ENCODE measurements at regions not wholly inside any gene's neighbourhood (a gene's known extent, or its start where the extent isn't known, plus 50 kb on each side); places are given as distances from the start of the nearest gene placed in this dataset.

GRCh38 chr3:104514776-104515175 is 851.9 kb upstream of the ALCAM start:
- Histone ChIP-seq H3K36me3 (no peaks in the 10 kb centered on the region), H3K9me3 (no peaks in the 10 kb centered on the region), H3K4me3 (no peak overlapping the region), H3K4me1 (no peaks in the 10 kb centered on the region), H3K27ac (no peak overlapping the region), H3K27me3 (no peaks in the 10 kb centered on the region)
- intact Hi-C loops (cut with DNase I), result no loop called here
- no peak for TF ChIP-seq POLR2A (IDR thresholded peaks at IDR 0.05)
- TF ChIP-seq POLR2AphosphoS5 (IDR thresholded peaks at IDR 0.05; ENCODE audit: insufficient read depth in 1 of 2, low read depth in 1 of 2), result no peak
- no peak for DNase-seq (ENCODE audit: extremely low spot score in 2 of 2)

- Histone ChIP-seq H3K27me3 (no peaks in the 10 kb centered on the region), H3K9me3 (no peaks in the 10 kb centered on the region), H3K27ac (no peak overlapping the region), H3K4me1 (no peaks in the 10 kb centered on the region), H3K36me3 (no peaks in the 10 kb centered on the region), H3K4me3 (no peak overlapping the region)
- no peak for TF ChIP-seq CTCF (IDR thresholded peaks at IDR 0.05)
- TF ChIP-seq POLR2AphosphoS5 (IDR thresholded peaks at IDR 0.05; ENCODE audit: insufficient read depth in 1 of 2, low read depth in 1 of 2), result no peak
- TF ChIP-seq POLR2A (IDR thresholded peaks at IDR 0.05), result no peak
- DNase-seq (ENCODE audit: extremely low spot score in 2 of 2), result no peak
- intact Hi-C loops (cut with DNase I), result no loop called here
Measured at GRCh38 chr3:104519068-104519467, 847.6 kb upstream of the ALCAM start.

GRCh38 chr3:104519468-104520227 is 847.1 kb upstream of the ALCAM start:
- Histone ChIP-seq H3K27ac (no peak overlapping the region), H3K36me3 (no peaks in the 10 kb centered on the region), H3K4me1 (no peaks in the 10 kb centered on the region), H3K27me3 (no peaks in the 10 kb centered on the region), H3K9me3 (no peaks in the 10 kb centered on the region), H3K4me3 (no peak overlapping the region)
- no peak for DNase-seq (ENCODE audit: extremely low spot score in 2 of 2)
- TF ChIP-seq POLR2A (IDR thresholded peaks at IDR 0.05) (no peak), POLR2AphosphoS5 (IDR thresholded peaks at IDR 0.05; ENCODE audit: insufficient read depth in 1 of 2, low read depth in 1 of 2) (no peak), CTCF (IDR thresholded peaks at IDR 0.05) (no peak)
- intact Hi-C loops (cut with DNase I), result no loop called here

- DNase-seq (ENCODE audit: extremely low spot score in 2 of 2), result no peak
- Histone ChIP-seq H3K9me3 (no peaks in the 10 kb centered on the region), H3K27me3 (no peaks in the 10 kb centered on the region), H3K4me1 (no peaks in the 10 kb centered on the region), H3K36me3 (no peaks in the 10 kb centered on the region), H3K27ac (no peak overlapping the region), H3K4me3 (no peak overlapping the region)
- intact Hi-C loops (cut with DNase I), result no loop called here
- TF ChIP-seq CTCF (IDR thresholded peaks at IDR 0.05) (no peak), POLR2A (IDR thresholded peaks at IDR 0.05) (no peak), POLR2AphosphoS5 (IDR thresholded peaks at IDR 0.05; ENCODE audit: insufficient read depth in 1 of 2, low read depth in 1 of 2) (no peak)
Measured at GRCh38 chr3:104520228-104520655, 846.5 kb upstream of the ALCAM start.

GRCh38 chr3:104521606-104522336 is 844.9 kb upstream of the ALCAM start:
- no peaks in the 10 kb centered on the region for H3K9me3 ChIP-seq
- H3K4me3 ChIP-seq, result no peak overlapping the region
- H3K4me1 ChIP-seq, result no peaks in the 10 kb centered on the region
- H3K27ac ChIP-seq, result no peak overlapping the region
- intact Hi-C loops (cut with DNase I), result no loop called here
- no peaks in the 10 kb centered on the region for H3K27me3 ChIP-seq
- no peaks in the 10 kb centered on the region for H3K36me3 ChIP-seq
- TF ChIP-seq CTCF (IDR thresholded peaks at IDR 0.05) (no peak), POLR2AphosphoS5 (IDR thresholded peaks at IDR 0.05; ENCODE audit: insufficient read depth in 1 of 2, low read depth in 1 of 2) (no peak), POLR2A (IDR thresholded peaks at IDR 0.05) (no peak)
- DNase-seq (ENCODE audit: extremely low spot score in 2 of 2), result no peak
